NT2/D1 (cell line): ENCODE measurements at regions not wholly inside any gene's neighbourhood (a gene's known extent, or its start where the extent isn't known, plus 50 kb on each side); places are given as distances from the start of the nearest gene placed in this dataset.

ENCODE experiments used
- DNase-seq: peaks from one replicate; pipeline ENCODE4 v3.0.0-alpha.2; 2011; ENCODE audit warnings: low read depth, low spot score
- H3K27me3 ChIP-seq: 2 replicates; pipeline ENCODE4 v1.6.0; 2011; ENCODE audit warnings: mild to moderate bottlenecking; ENCODE audit not compliant: insufficient read length, insufficient read depth
- H3K36me3 ChIP-seq: 2 replicates; pipeline ENCODE4 v1.6.1; 2011; ENCODE audit warnings: mild to moderate bottlenecking, low read length, mixed read lengths; ENCODE audit not compliant: insufficient read depth, insufficient read length
- H3K4me1 ChIP-seq: 2 replicates; pipeline ENCODE4 v1.5.1; 2011; ENCODE audit not compliant: insufficient read depth, insufficient read length
- H3K4me3 ChIP-seq: 2 replicates; pipeline ENCODE4 v1.5.1; 2011; ENCODE audit warnings: low read depth; ENCODE audit not compliant: insufficient read length
- H3K9ac ChIP-seq: 2 replicates; pipeline ENCODE4 v1.6.0; 2011; ENCODE audit warnings: low read depth; ENCODE audit not compliant: insufficient read length
- H3K9me3 ChIP-seq: 2 replicates; pipeline ENCODE4 v1.5.1; 2011; ENCODE audit warnings: mild to moderate bottlenecking, low read length; ENCODE audit not compliant: insufficient read depth
- SUZ12 ChIP-seq: IDR thresholded peaks from 2 replicates; pipeline ENCODE4 v1.6.1; 2011; ENCODE audit not compliant: insufficient read length, insufficient read depth; ENCODE audit errors: extremely low read depth
- YY1 ChIP-seq: IDR thresholded peaks from 2 replicates; pipeline ENCODE4 v1.6.1; 2011; ENCODE audit not compliant: insufficient read length, insufficient read depth
- ZNF274 ChIP-seq: IDR thresholded peaks from 2 replicates; pipeline ENCODE4 v1.6.1; 2011; ENCODE audit warnings: mild to moderate bottlenecking, low read depth, low read length

- no peaks in the 10 kb centered on the region for H3K27me3 ChIP-seq
- H3K9me3 ChIP-seq: no peaks in the 10 kb centered on the region
- H3K4me3 ChIP-seq: no peak overlapping the region
- H3K4me1 ChIP-seq: no peaks in the 10 kb centered on the region
- no peaks in the 10 kb centered on the region for H3K36me3 ChIP-seq
- no peak for TF ChIP-seq SUZ12
- TF ChIP-seq ZNF274: no peak
- no peak overlapping the region for H3K9ac ChIP-seq
- no peak for DNase-seq
Measured at GRCh38 chr20:11740975-11741374, 176.7 kb upstream of the BTBD3 start.

GRCh38 chr20:11745145-11745544 is 172.5 kb upstream of the BTBD3 start:
- TF ChIP-seq YY1: no peak
- no peak for TF ChIP-seq SUZ12
- TF ChIP-seq ZNF274: no peak
- DNase-seq: no peak
- Histone ChIP-seq H3K9me3 (no peaks in the 10 kb centered on the region), H3K9ac (no peak overlapping the region), H3K4me1 (no peaks in the 10 kb centered on the region), H3K27me3 (no peaks in the 10 kb centered on the region), H3K4me3 (no peak overlapping the region), H3K36me3 (no peaks in the 10 kb centered on the region)

GRCh38 chr20:11748436-11748835 is 169.3 kb upstream of the BTBD3 start:
- H3K9me3 ChIP-seq: no peaks in the 10 kb centered on the region
- TF ChIP-seq ZNF274 (no peak), SUZ12 (no peak), YY1 (no peak)
- no peak overlapping the region for H3K4me3 ChIP-seq
- DNase-seq: no peak
- H3K36me3 ChIP-seq: no peaks in the 10 kb centered on the region
- no peak overlapping the region for H3K9ac ChIP-seq
- no peaks in the 10 kb centered on the region for H3K27me3 ChIP-seq
- no peaks in the 10 kb centered on the region for H3K4me1 ChIP-seq

- Histone ChIP-seq H3K9me3 (no peaks in the 10 kb centered on the region; the same call in 1 of the 2 replicates), H3K27me3 (no peaks in the 10 kb centered on the region), H3K9ac (no peak overlapping the region), H3K36me3 (no peaks in the 10 kb centered on the region), H3K4me3 (no peak overlapping the region), H3K4me1 (no peaks in the 10 kb centered on the region)
- DNase-seq: no peak
- TF ChIP-seq YY1 (no peak), SUZ12 (no peak), ZNF274 (no peak)
Measured at GRCh38 chr20:11752336-11752735, 165.4 kb upstream of the BTBD3 start.

- no peaks in the 10 kb centered on the region; the same call in 1 of the 2 replicates for H3K9me3 ChIP-seq
- TF ChIP-seq YY1 (no peak), SUZ12 (no peak), ZNF274 (no peak)
- no peaks in the 10 kb centered on the region for H3K27me3 ChIP-seq
- DNase-seq: no peak
- no peaks in the 10 kb centered on the region for H3K4me1 ChIP-seq
- H3K36me3 ChIP-seq: no peaks in the 10 kb centered on the region
- no peak overlapping the region for H3K9ac ChIP-seq
- H3K4me3 ChIP-seq: no peak overlapping the region
Measured at GRCh38 chr20:11753155-11753554, 164.5 kb upstream of the BTBD3 start.

GRCh38 chr20:11754451-11754850 is 163.2 kb upstream of the BTBD3 start:
- Histone ChIP-seq H3K36me3 (no peaks in the 10 kb centered on the region), H3K27me3 (no peaks in the 10 kb centered on the region), H3K4me1 (no peaks in the 10 kb centered on the region), H3K4me3 (no peak overlapping the region), H3K9me3 (no peaks in the 10 kb centered on the region; the same call in 1 of the 2 replicates), H3K9ac (no peak overlapping the region)
- no peak for DNase-seq
- no peak for TF ChIP-seq SUZ12
- no peak for TF ChIP-seq YY1
- no peak for TF ChIP-seq ZNF274

- no peaks in the 10 kb centered on the region for H3K4me1 ChIP-seq
- H3K36me3 ChIP-seq: no peaks in the 10 kb centered on the region
- TF ChIP-seq ZNF274: no peak
- no peak for TF ChIP-seq SUZ12
- H3K9ac ChIP-seq: no peak overlapping the region
- DNase-seq: no peak
- no peak overlapping the region for H3K4me3 ChIP-seq
- no peaks in the 10 kb centered on the region; the same call in 1 of the 2 replicates for H3K9me3 ChIP-seq
- no peaks in the 10 kb centered on the region for H3K27me3 ChIP-seq
Measured at GRCh38 chr20:11755071-11755841, 162.4 kb upstream of the BTBD3 start.
